ENCODE measurements at regions not wholly inside any gene's neighbourhood (a gene's known extent, or its start where the extent isn't known, plus 50 kb on each side); places are given as distances from the start of the nearest gene placed in this dataset.

DNA sequence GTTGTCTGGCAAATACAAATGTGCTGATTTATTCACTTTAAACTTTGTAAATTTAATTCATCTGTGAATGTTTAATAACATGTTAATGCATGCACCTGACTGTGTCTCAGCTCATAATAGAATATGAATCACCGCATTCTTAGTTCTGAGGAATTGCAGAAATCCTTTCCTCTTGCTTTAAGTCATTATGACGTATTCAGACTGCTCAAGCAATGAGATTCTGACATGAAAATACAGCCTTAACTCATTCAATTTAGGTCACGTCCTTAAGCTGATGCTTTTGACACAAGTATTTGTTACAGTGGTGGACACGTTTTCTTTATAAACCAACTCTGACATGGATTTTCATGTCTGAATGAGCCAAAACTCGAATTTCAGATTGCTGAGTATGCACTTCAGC, 541.0 kb upstream of the KLF12 start (continued):
- TF ChIP-seq CHD1 (IDR thresholded peaks at IDR 0.05; ENCODE audit: low read depth, low read length) (no peak), CTBP2 (IDR thresholded peaks at IDR 0.05; ENCODE audit: borderline replicate concordance, insufficient read depth, insufficient read length, low read length) (no peak), ASH2L (IDR thresholded peaks at IDR 0.05; ENCODE audit: low read length) (no peak)
